Fibroblast of pulmonary artery (primary cell): ENCODE measurements at regions not wholly inside any gene's neighbourhood (a gene's known extent, or its start where the extent isn't known, plus 50 kb on each side); places are given as distances from the start of the nearest gene placed in this dataset.

Source experiments
- DNase-seq: peaks from one replicate; pipeline ENCODE4 v3.0.0-alpha.2; 2010; ENCODE audit warnings: low read depth
- H3K4me3 ChIP-seq: replicated peaks from 2 replicates; pipeline ENCODE4 v1.5.1; 2011; ENCODE audit warnings: low read depth, mild to moderate bottlenecking, control low read depth, low read length, moderate library complexity
- CTCF ChIP-seq: IDR thresholded peaks from 2 replicates; pipeline ENCODE4 v1.5.1; 2011; ENCODE audit warnings: mild to moderate bottlenecking, control low read depth, low read length, inconsistent platforms; ENCODE audit errors: missing control alignments

DNA sequence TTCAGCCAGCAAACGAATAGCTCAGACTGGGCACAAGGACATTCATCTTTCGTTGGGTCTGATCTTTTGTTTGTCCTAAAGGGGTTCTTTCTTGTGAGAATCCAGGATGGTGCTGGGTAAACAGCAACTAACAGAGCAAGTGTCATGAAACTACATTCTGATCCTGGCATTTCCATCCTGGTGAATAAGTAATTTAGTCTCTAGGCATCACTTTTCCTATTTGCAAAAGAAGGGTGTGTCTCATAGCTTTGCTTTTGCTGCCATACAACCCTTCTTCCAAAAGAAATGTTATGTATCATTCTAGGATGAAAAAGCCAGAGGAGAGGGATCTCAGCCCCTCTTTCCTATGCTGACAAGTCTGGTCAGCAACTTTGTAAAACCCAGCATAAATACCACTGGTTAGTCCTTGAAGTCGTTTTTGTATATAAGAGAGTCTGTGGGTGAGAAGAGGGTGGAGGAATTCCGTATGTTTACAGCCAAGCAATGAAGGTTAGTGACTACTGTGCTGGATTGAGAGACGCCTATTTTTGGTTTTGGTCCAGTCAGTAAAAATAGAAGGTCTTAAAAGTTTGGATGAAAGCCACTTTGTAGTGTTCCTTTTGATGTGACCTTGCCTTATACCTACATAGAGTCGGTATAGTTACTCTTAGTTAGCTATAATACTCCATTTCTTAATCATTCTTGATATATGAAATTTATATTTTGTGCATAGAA is 88.4 kb upstream of the SLC25A13 start:
- no peak overlapping the region for H3K4me3 ChIP-seq
- TF ChIP-seq CTCF, result no peak
- no peak for DNase-seq

GRCh38 chr7:96408881-96409280 is 87.0 kb upstream of the SLC25A13 start:
- DNase-seq, result no peak
- TF ChIP-seq CTCF, result no peak
- no peak overlapping the region for H3K4me3 ChIP-seq

DNA sequence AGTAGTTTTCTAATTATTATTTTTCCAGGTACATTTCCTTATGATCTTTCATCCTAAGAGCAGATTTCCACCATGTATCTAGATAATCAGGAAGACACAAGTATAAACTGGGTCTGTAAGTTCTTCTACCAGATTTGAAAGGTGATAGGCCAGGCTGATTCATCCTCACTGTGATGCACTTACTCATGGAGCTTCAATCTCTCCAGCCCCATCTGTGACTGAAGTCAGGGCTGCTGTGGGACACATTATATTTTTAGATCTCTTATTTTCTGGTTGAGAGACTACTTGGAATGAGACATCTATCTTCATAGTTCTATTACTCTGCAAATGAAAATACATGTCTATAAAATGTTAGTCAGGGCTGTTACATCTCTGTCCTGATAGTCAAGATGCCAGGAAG is 85.5 kb upstream of the SLC25A13 start:
- no peak overlapping the region for H3K4me3 ChIP-seq
- TF ChIP-seq CTCF, result no peak
- no peak for DNase-seq

DNA sequence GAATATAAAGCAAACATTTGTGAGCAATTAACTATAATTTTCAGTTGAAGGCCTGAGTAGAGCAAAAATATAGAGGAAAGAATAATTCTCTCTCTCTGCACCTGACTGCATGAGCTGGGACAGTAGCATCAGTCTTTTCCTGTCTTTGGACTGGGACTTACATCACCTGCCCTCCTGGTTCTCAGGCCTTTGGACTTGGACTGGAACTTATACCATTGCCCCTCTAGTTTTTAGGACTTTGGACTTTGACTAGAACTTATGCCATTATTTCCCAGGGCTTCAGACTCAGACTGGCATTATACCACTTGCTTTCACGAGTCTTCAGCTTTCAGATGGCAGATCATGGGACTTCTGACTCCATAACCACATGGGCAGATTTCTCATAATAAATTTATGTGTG is 81.0 kb upstream of the SLC25A13 start:
- H3K4me3 ChIP-seq, result no peak overlapping the region
- DNase-seq, result no peak
- TF ChIP-seq CTCF, result no peak

DNA sequence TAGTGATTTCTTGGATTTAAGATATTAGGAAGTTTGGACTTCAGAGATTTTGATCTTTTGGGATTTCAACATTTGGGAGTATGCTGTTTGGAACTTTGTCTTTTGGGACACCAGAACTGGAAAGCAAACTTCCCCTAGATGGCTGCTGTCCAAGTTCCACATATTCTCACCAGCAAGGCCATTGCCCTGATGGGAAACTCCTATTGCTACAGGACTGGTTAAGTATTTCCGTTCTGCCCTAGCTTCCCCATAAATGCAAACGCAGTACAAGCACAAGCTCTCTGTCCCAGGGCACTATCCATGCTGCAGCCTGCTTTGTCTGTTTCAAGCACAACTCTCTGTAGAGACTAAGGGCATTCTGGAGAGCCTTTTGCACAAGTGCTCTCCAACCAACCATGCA is 79.3 kb upstream of the SLC25A13 start:
- no peak for TF ChIP-seq CTCF
- peak; percentile 7 for DNase-seq
- H3K4me3 ChIP-seq, result no peak overlapping the region

- TF ChIP-seq CTCF, result no peak
- no peak for DNase-seq
- no peak overlapping the region for H3K4me3 ChIP-seq
These were observed 78.6 kb upstream of the SLC25A13 start for GRCh38 chr7:96400518-96400917.

- no peak overlapping the region for H3K4me3 ChIP-seq
- DNase-seq, result no peak
- TF ChIP-seq CTCF, result no peak
These were observed 78.1 kb upstream of the SLC25A13 start for GRCh38 chr7:96400001-96400400.
